ENCODE measurements at regions not wholly inside any gene's neighbourhood (a gene's known extent, or its start where the extent isn't known, plus 50 kb on each side); places are given as distances from the start of the nearest gene placed in this dataset.

GRCh38 chr15:72972362-72972761 is 79.9 kb upstream of the NEO1 start:
- Mint-ChIP-seq H3K27ac (no peak overlapping the region), H3K36me3 (no peaks in the 10 kb centered on the region), H3K27me3 (peaks cover 27% of the 10 kb centered on the region), H3K9me3 (no peaks in the 10 kb centered on the region), H3K4me3 (no peak overlapping the region), H3K4me1 (no peaks in the 10 kb centered on the region)
- DNase-seq = no peak
- CTCF ChIA-PET = no interaction called here

GRCh38 chr15:72971766-72972165 is 80.5 kb upstream of the NEO1 start:
- Mint-ChIP-seq H3K4me1 (no peaks in the 10 kb centered on the region), H3K9me3 (no peaks in the 10 kb centered on the region), H3K4me3 (no peak overlapping the region), H3K27ac (no peak overlapping the region), H3K36me3 (no peaks in the 10 kb centered on the region), H3K27me3 (peaks cover 27% of the 10 kb centered on the region)
- CTCF ChIA-PET = no interaction called here
- DNase-seq = no peak

GRCh38 chr15:72970933-72971760 is 81.1 kb upstream of the NEO1 start:
- H3K27ac Mint-ChIP-seq = no peak overlapping the region
- no peaks in the 10 kb centered on the region for H3K4me1 Mint-ChIP-seq
- H3K27me3 Mint-ChIP-seq = peaks cover 27% of the 10 kb centered on the region
- DNase-seq = no peak
- H3K9me3 Mint-ChIP-seq = no peaks in the 10 kb centered on the region
- CTCF ChIA-PET = no interaction called here
- H3K36me3 Mint-ChIP-seq = no peaks in the 10 kb centered on the region
- no peak overlapping the region for H3K4me3 Mint-ChIP-seq

DNA sequence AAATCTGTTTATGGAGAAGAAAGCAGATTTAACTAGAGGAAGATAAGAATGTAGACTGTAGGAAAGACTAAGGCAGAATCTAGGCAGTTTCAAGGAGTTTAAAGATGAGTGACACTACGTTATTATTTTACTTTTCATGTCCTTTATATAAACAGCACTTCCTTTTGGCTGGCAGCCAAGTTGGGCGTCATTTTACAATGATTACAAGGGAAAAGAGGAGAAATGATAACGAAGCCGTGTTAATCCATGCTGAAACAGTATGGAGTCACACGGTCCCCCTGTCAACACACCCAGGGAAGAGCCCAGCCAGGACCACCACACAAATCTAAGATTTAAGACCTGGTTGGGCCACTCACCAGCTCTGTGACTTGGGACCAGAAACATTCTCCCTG is 83.7 kb upstream of the NEO1 start:
- Mint-ChIP-seq H3K36me3 (no peaks in the 10 kb centered on the region), H3K27ac (no peak overlapping the region), H3K4me1 (no peaks in the 10 kb centered on the region), H3K9me3 (no peaks in the 10 kb centered on the region), H3K27me3 (peaks cover 26% of the 10 kb centered on the region), H3K4me3 (no peak overlapping the region)
- CTCF ChIA-PET = no interaction called here
- DNase-seq = no peak

- Mint-ChIP-seq H3K36me3 (no peaks in the 10 kb centered on the region), H3K9me3 (peaks cover 1% of the 10 kb centered on the region), H3K4me1 (no peaks in the 10 kb centered on the region), H3K27me3 (peaks cover 26% of the 10 kb centered on the region), H3K27ac (no peak overlapping the region), H3K4me3 (no peak overlapping the region)
- DNase-seq = no peak
- CTCF ChIA-PET = no interaction called here
Measured at GRCh38 chr15:72967811-72968530, 84.3 kb upstream of the NEO1 start.

DNA sequence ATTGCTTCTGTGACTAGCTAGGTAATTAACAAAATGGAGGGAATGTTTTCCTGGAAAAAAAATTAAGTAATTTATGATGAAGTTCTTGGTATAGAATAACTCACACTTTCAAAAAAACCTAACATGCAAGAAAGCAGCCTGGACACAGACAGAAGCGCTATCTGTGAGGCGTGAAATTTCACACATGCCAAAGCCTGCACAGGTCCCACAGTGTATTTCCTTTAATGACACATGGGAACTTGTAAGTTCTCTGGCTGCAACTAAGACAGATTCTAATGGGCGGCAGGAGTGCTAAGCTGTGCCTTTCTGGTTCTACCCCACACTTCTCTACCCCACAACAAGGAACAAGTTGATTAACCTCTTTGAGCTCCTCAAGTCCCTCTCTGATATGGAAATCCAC is 84.9 kb upstream of the NEO1 start:
- no peak overlapping the region for H3K4me3 Mint-ChIP-seq
- H3K27ac Mint-ChIP-seq = no peak overlapping the region
- H3K27me3 Mint-ChIP-seq = peaks cover 30% of the 10 kb centered on the region
- H3K36me3 Mint-ChIP-seq = no peaks in the 10 kb centered on the region
- CTCF ChIA-PET = no interaction called here
- DNase-seq = no peak
- H3K4me1 Mint-ChIP-seq = no peaks in the 10 kb centered on the region
- H3K9me3 Mint-ChIP-seq = peaks cover 5% of the 10 kb centered on the region

GRCh38 chr15:72966641-72967040 is 85.6 kb upstream of the NEO1 start:
- DNase-seq = no peak
- H3K4me3 Mint-ChIP-seq = no peak overlapping the region
- H3K4me1 Mint-ChIP-seq = no peaks in the 10 kb centered on the region
- H3K9me3 Mint-ChIP-seq = peaks cover 9% of the 10 kb centered on the region
- no peaks in the 10 kb centered on the region for H3K36me3 Mint-ChIP-seq
- peaks cover 27% of the 10 kb centered on the region for H3K27me3 Mint-ChIP-seq
- H3K27ac Mint-ChIP-seq = no peak overlapping the region
- CTCF ChIA-PET = no interaction called here

- no peaks in the 10 kb centered on the region for H3K36me3 Mint-ChIP-seq
- no peak overlapping the region for H3K4me3 Mint-ChIP-seq
- H3K27me3 Mint-ChIP-seq = peaks cover 19% of the 10 kb centered on the region
- no peak for DNase-seq
- CTCF ChIA-PET = no interaction called here
- H3K4me1 Mint-ChIP-seq = no peaks in the 10 kb centered on the region
- peaks cover 9% of the 10 kb centered on the region for H3K9me3 Mint-ChIP-seq
- H3K27ac Mint-ChIP-seq = no peak overlapping the region
Measured at GRCh38 chr15:72965671-72966070, 86.6 kb upstream of the NEO1 start.

- H3K9me3 Mint-ChIP-seq = peaks cover 9% of the 10 kb centered on the region
- CTCF ChIA-PET = no interaction called here
- H3K27ac Mint-ChIP-seq = no peak overlapping the region
- no peaks in the 10 kb centered on the region for H3K36me3 Mint-ChIP-seq
- no peaks in the 10 kb centered on the region for H3K4me1 Mint-ChIP-seq
- no peak overlapping the region for H3K4me3 Mint-ChIP-seq
- no peak for DNase-seq
- H3K27me3 Mint-ChIP-seq = peaks cover 22% of the 10 kb centered on the region
Measured at GRCh38 chr15:72964542-72964941, 87.7 kb upstream of the NEO1 start.

DNA sequence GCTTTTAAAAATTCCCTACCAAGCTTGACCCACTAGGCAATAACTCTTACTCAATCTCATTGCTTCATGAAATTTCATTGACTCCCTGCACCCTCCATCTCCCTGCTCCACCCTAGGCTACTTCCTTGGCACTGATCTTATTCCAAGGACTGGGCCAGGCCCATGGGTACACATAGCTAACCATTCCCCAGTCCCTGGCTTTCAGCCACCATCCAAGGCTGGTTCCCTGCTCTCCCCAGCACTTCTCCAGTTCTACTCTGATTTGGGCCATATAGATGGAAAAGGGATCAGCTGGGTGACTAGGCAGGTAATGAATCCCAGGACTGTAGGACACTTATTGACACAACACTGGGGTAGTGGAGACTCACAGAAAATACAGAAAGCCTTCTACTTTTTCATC is 88.1 kb upstream of the NEO1 start:
- CTCF ChIA-PET = no interaction called here
- Mint-ChIP-seq H3K36me3 (no peaks in the 10 kb centered on the region), H3K4me3 (no peak overlapping the region), H3K9me3 (peaks cover 9% of the 10 kb centered on the region), H3K27ac (no peak overlapping the region), H3K4me1 (no peaks in the 10 kb centered on the region), H3K27me3 (peaks cover 23% of the 10 kb centered on the region)
- DNase-seq = no peak

DNA sequence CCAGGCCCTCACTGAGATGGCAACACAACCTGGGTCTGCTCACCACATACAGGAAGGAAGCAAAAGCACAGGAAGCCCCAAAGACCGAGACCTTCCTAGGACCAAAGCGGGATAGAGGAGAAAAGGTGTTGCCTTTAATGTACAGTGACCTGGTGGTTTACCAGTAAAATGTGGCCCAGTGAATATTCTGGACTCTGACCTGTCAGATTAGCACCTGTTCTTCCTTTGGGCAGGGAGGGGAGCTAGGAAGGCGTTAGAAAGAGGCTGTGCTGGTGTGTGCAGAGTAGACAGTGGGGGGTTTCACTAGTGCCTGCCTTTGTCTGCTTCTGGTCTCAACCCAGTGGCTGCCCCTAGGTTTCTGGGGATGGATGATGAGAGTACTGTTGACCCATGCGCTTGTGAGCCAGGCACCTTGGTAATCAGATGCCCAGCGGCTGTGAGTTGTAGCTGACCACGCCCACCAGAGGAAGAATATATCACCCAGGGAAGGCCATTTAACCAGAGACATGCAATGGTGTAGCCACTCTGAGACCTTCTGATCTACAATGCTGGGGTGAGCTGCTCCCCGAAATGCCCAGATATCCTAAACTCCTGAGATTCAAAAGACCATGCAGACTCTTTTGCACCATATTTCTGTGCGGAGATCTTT is 90.1 kb upstream of the NEO1 start:
- H3K9me3 Mint-ChIP-seq = peaks cover 9% of the 10 kb centered on the region
- no peaks in the 10 kb centered on the region for H3K36me3 Mint-ChIP-seq
- no peak for DNase-seq
- H3K4me1 Mint-ChIP-seq = no peaks in the 10 kb centered on the region
- CTCF ChIA-PET = no interaction called here
- H3K27me3 Mint-ChIP-seq = peaks cover 21% of the 10 kb centered on the region
- no peak overlapping the region for H3K27ac Mint-ChIP-seq
- H3K4me3 Mint-ChIP-seq = no peak overlapping the region

GRCh38 chr15:72961346-72961745 is 90.9 kb upstream of the NEO1 start:
- CTCF ChIA-PET = no interaction called here

GRCh38 chr15:72958634-72959033 is 93.6 kb upstream of the NEO1 start:
- Mint-ChIP-seq H3K4me3 (no peak overlapping the region), H3K27me3 (peaks cover 17% of the 10 kb centered on the region), H3K27ac (no peak overlapping the region), H3K36me3 (no peaks in the 10 kb centered on the region), H3K4me1 (no peaks in the 10 kb centered on the region), H3K9me3 (peaks cover 9% of the 10 kb centered on the region)
- CTCF ChIA-PET = no interaction called here
- DNase-seq = no peak

More at GRCh38 chr15:72961346-72961745, 90.9 kb upstream of the NEO1 start:
- no peak for DNase-seq
- Mint-ChIP-seq H3K9me3 (peaks cover 9% of the 10 kb centered on the region), H3K4me1 (no peaks in the 10 kb centered on the region), H3K36me3 (no peaks in the 10 kb centered on the region), H3K27ac (no peak overlapping the region), H3K4me3 (no peak overlapping the region), H3K27me3 (peaks cover 21% of the 10 kb centered on the region)

DNA sequence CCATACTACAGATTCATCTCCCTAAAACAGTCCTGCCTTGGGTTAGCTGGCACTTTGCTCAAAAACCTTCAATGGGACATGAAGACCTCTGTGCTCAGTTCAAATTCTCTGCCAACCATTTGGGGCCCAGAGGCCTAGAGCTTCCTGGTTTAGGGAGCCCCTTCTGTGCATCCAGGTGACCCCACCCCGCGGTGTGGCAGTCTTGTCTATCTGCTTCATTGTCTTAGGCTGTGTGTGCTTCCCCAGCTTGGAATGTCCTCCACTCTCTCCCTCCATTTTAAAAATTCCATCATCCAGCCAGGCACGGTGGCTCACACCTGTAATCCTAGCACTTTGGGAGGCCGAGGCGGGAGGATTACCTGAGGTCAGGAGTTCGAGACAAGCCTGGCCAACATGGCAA is 99.0 kb upstream of the NEO1 start:
- H3K27ac Mint-ChIP-seq = no peak overlapping the region
- H3K4me1 Mint-ChIP-seq = no peaks in the 10 kb centered on the region
- DNase-seq = no peak
- no peaks in the 10 kb centered on the region for H3K36me3 Mint-ChIP-seq
- H3K4me3 Mint-ChIP-seq = no peak overlapping the region
- CTCF ChIA-PET = no interaction called here
- peaks cover 2% of the 10 kb centered on the region for H3K9me3 Mint-ChIP-seq
- H3K27me3 Mint-ChIP-seq = peaks cover 12% of the 10 kb centered on the region

- no peak for DNase-seq
- CTCF ChIA-PET = no interaction called here
- Mint-ChIP-seq H3K27me3 (peaks cover 11% of the 10 kb centered on the region), H3K4me3 (no peak overlapping the region), H3K36me3 (no peaks in the 10 kb centered on the region), H3K9me3 (peaks cover 5% of the 10 kb centered on the region), H3K4me1 (no peaks in the 10 kb centered on the region), H3K27ac (no peak overlapping the region)
Measured at GRCh38 chr15:72952151-72952550, 100.1 kb upstream of the NEO1 start.

Data from activated naive CD4-positive, alpha-beta T cell treated with anti-CD3 and anti-CD28 coated beads, Interleukin-2, amount 10 ng/mL, durations not matched to agents 7 days and 5 days (primary cell).